ENCODE measurements at regions not wholly inside any gene's neighbourhood (a gene's known extent, or its start where the extent isn't known, plus 50 kb on each side); places are given as distances from the start of the nearest gene placed in this dataset.

GRCh38 chr4:79206660-79207059 lies 119.2 kb downstream of the NAA11 start:
- Histone ChIP-seq H3K4me3 (ENCODE audit: low read depth in 1 of 2, low read length in 2 of 2) (no peak overlapping the region), H3K4me2 (ENCODE audit: insufficient read depth, low read length) (no peak overlapping the region), H2AFZ (ENCODE audit: low read depth, low read length) (no peak overlapping the region), H4K20me1 (ENCODE audit: insufficient read depth, low read length) (no peaks in the 10 kb centered on the region), H3K27ac (ENCODE audit: low read length) (no peak overlapping the region), H3K27me3 (ENCODE audit: insufficient read depth, low read length, poor library complexity) (no peaks in the 10 kb centered on the region), H3K79me2 (ENCODE audit: insufficient read depth, low read length) (no peaks in the 10 kb centered on the region), H3K4me1 (ENCODE audit: insufficient read depth, low read length) (peaks cover 9% of the 10 kb centered on the region), H3K9ac (ENCODE audit: low read depth, low read length) (no peak overlapping the region), H3K9me3 (ENCODE audit: insufficient read depth, low read length, severe bottlenecking) (peaks cover 6% of the 10 kb centered on the region), H3K36me3 (ENCODE audit: insufficient read depth, low read length) (no peaks in the 10 kb centered on the region)
- TF ChIP-seq EZH2 (IDR thresholded peaks at IDR 0.05; ENCODE audit: borderline replicate concordance, low read depth, low read length, severe bottlenecking) (no peak), CTCF (IDR thresholded peaks at IDR 0.05; ENCODE audit: borderline replicate concordance, extremely low read depth, low read length, poor library complexity, severe bottlenecking) (no peak)
- ATAC-seq (ENCODE audit: insufficient read depth, low read depth) (no peak), DNase-seq (no peak)

GRCh38 chr4:79205121-79205520 lies 120.7 kb downstream of the NAA11 start:
- H3K9ac ChIP-seq (ENCODE audit: low read depth, low read length) = no peak overlapping the region
- no peak overlapping the region for H3K4me2 ChIP-seq (ENCODE audit: insufficient read depth, low read length)
- DNase-seq (no peak), ATAC-seq (ENCODE audit: insufficient read depth, low read depth) (no peak)
- no peaks in the 10 kb centered on the region for H4K20me1 ChIP-seq (ENCODE audit: insufficient read depth, low read length)
- TF ChIP-seq EZH2 (IDR thresholded peaks at IDR 0.05; ENCODE audit: borderline replicate concordance, low read depth, low read length, severe bottlenecking) (no peak), CTCF (IDR thresholded peaks at IDR 0.05; ENCODE audit: borderline replicate concordance, extremely low read depth, low read length, poor library complexity, severe bottlenecking) (no peak)
- no peak overlapping the region for H3K4me3 ChIP-seq (ENCODE audit: low read depth in 1 of 2, low read length in 2 of 2)
- no peak overlapping the region for H2AFZ ChIP-seq (ENCODE audit: low read depth, low read length)
- no peak overlapping the region for H3K27ac ChIP-seq (ENCODE audit: low read length)
- no peaks in the 10 kb centered on the region for H3K36me3 ChIP-seq (ENCODE audit: insufficient read depth, low read length)
- H3K27me3 ChIP-seq (ENCODE audit: insufficient read depth, low read length, poor library complexity) = no peaks in the 10 kb centered on the region
- H3K9me3 ChIP-seq (ENCODE audit: insufficient read depth, low read length, severe bottlenecking) = peaks cover 6% of the 10 kb centered on the region
- H3K79me2 ChIP-seq (ENCODE audit: insufficient read depth, low read length) = no peaks in the 10 kb centered on the region
- peaks cover 6% of the 10 kb centered on the region for H3K4me1 ChIP-seq (ENCODE audit: insufficient read depth, low read length)

- H4K20me1 ChIP-seq (ENCODE audit: insufficient read depth, low read length) = no peaks in the 10 kb centered on the region
- H3K9me3 ChIP-seq (ENCODE audit: insufficient read depth, low read length, severe bottlenecking) = peaks cover 6% of the 10 kb centered on the region
- TF ChIP-seq CTCF (IDR thresholded peaks at IDR 0.05; ENCODE audit: borderline replicate concordance, extremely low read depth, low read length, poor library complexity, severe bottlenecking) (no peak), EZH2 (IDR thresholded peaks at IDR 0.05; ENCODE audit: borderline replicate concordance, low read depth, low read length, severe bottlenecking) (no peak)
- H3K9ac ChIP-seq (ENCODE audit: low read depth, low read length) = no peak overlapping the region
- no peak overlapping the region for H3K27ac ChIP-seq (ENCODE audit: low read length)
- no peaks in the 10 kb centered on the region for H3K36me3 ChIP-seq (ENCODE audit: insufficient read depth, low read length)
- H3K79me2 ChIP-seq (ENCODE audit: insufficient read depth, low read length) = no peaks in the 10 kb centered on the region
- H3K4me1 ChIP-seq (ENCODE audit: insufficient read depth, low read length) = peaks cover 15% of the 10 kb centered on the region
- no peak overlapping the region for H2AFZ ChIP-seq (ENCODE audit: low read depth, low read length)
- ATAC-seq (ENCODE audit: insufficient read depth, low read depth) (no peak), DNase-seq (no peak)
- H3K4me3 ChIP-seq (ENCODE audit: low read depth in 1 of 2, low read length in 2 of 2) = no peak overlapping the region
- no peaks in the 10 kb centered on the region for H3K27me3 ChIP-seq (ENCODE audit: insufficient read depth, low read length, poor library complexity)
- H3K4me2 ChIP-seq (ENCODE audit: insufficient read depth, low read length) = no peak overlapping the region
Measured at GRCh38 chr4:79201971-79202370, 123.9 kb downstream of the NAA11 start.

GRCh38 chr4:79199743-79200142 lies 126.1 kb downstream of the NAA11 start:
- Histone ChIP-seq H3K36me3 (ENCODE audit: insufficient read depth, low read length) (no peaks in the 10 kb centered on the region), H3K9ac (ENCODE audit: low read depth, low read length) (no peak overlapping the region), H4K20me1 (ENCODE audit: insufficient read depth, low read length) (no peaks in the 10 kb centered on the region), H3K4me2 (ENCODE audit: insufficient read depth, low read length) (no peak overlapping the region), H3K4me1 (ENCODE audit: insufficient read depth, low read length) (peaks cover 15% of the 10 kb centered on the region), H3K79me2 (ENCODE audit: insufficient read depth, low read length) (no peaks in the 10 kb centered on the region), H3K27me3 (ENCODE audit: insufficient read depth, low read length, poor library complexity) (no peaks in the 10 kb centered on the region), H3K4me3 (ENCODE audit: low read depth in 1 of 2, low read length in 2 of 2) (no peak overlapping the region), H3K9me3 (ENCODE audit: insufficient read depth, low read length, severe bottlenecking) (no peaks in the 10 kb centered on the region), H2AFZ (ENCODE audit: low read depth, low read length) (no peak overlapping the region), H3K27ac (ENCODE audit: low read length) (no peak overlapping the region)
- TF ChIP-seq CTCF (IDR thresholded peaks at IDR 0.05; ENCODE audit: borderline replicate concordance, extremely low read depth, low read length, poor library complexity, severe bottlenecking) = no peak
- no peak for TF ChIP-seq EZH2 (IDR thresholded peaks at IDR 0.05; ENCODE audit: borderline replicate concordance, low read depth, low read length, severe bottlenecking)
- no peak for DNase-seq
- no peak for ATAC-seq (ENCODE audit: insufficient read depth, low read depth)

Measured in DND-41 (cell line).